ENCODE measurements at regions not wholly inside any gene's neighbourhood (a gene's known extent, or its start where the extent isn't known, plus 50 kb on each side); places are given as distances from the start of the nearest gene placed in this dataset.

- DNase-seq (ENCODE audit: insufficient read length) = no peak
- TF ChIP-seq POLR2AphosphoS5 (IDR thresholded peaks at IDR 0.05; ENCODE audit: low read depth, low read length) (no peak), POLR2A (IDR thresholded peaks at IDR 0.05; ENCODE audit: low read depth, low read length) (no peak), TAF1 (IDR thresholded peaks at IDR 0.05; ENCODE audit: borderline replicate concordance, low read depth, low read length) (no peak)
- FAIRE-seq = no peak
Measured at GRCh38 chr5:101976933-101977332, 319.2 kb downstream of the SLCO4C1 start.

DNA sequence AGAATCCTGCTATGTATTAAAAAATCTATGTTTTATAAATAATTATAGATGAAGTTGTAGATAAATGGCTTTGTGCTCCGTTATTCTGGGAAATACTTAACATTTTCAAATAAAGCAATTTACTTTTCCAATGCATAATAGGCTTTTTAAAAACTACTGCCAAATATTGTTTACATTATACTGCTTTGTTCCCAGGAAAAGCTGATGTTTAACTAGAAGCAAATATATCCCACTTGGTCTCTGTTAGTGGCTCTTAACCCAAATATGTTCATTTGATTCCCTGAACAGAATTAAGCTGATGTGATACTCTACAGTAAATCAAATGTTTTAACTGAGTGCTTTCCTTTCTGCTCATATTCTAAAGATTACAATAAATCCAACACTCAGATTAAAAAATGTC is 326.3 kb downstream of the SLCO4C1 start:
- TF ChIP-seq POLR2AphosphoS5 (IDR thresholded peaks at IDR 0.05; ENCODE audit: low read depth, low read length) = no peak
- TF ChIP-seq TAF1 (IDR thresholded peaks at IDR 0.05; ENCODE audit: borderline replicate concordance, low read depth, low read length) = no peak
- no peak for TF ChIP-seq POLR2A (IDR thresholded peaks at IDR 0.05; ENCODE audit: low read depth, low read length)
- FAIRE-seq (no peak), DNase-seq (ENCODE audit: insufficient read length) (no peak)

- TF ChIP-seq TAF1 (IDR thresholded peaks at IDR 0.05; ENCODE audit: borderline replicate concordance, low read depth, low read length) (no peak), POLR2A (IDR thresholded peaks at IDR 0.05; ENCODE audit: low read depth, low read length) (no peak), POLR2AphosphoS5 (IDR thresholded peaks at IDR 0.05; ENCODE audit: low read depth, low read length) (no peak)
- FAIRE-seq = no peak
- DNase-seq (ENCODE audit: insufficient read length) = no peak
Measured at GRCh38 chr5:101966476-101966875, 329.6 kb downstream of the SLCO4C1 start.

DNA sequence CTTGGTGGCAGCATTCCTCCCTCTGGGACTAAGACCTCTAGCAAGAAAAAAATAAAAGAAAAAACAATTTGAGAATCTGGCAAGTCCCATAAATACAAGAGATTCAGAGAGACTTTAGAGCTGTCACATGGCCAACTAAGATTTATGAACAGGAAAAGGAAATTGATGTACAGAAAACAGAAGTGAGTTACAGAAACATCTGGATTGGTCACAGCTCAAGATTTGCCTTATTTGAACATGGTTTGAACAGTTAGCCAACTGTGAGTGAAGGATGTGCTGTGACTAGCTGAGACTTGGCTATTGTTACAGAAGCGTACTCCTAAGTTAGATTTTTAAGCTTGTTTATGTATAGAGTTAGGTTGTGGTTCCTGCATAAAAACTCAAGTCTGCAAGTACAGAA is 340.2 kb downstream of the SLCO4C1 start:
- no peak for FAIRE-seq
- TF ChIP-seq POLR2A (IDR thresholded peaks at IDR 0.05; ENCODE audit: low read depth, low read length) (no peak), TAF1 (IDR thresholded peaks at IDR 0.05; ENCODE audit: borderline replicate concordance, low read depth, low read length) (no peak), POLR2AphosphoS5 (IDR thresholded peaks at IDR 0.05; ENCODE audit: low read depth, low read length) (no peak)
- no peak for DNase-seq (ENCODE audit: insufficient read length)

- no peak for FAIRE-seq
- TF ChIP-seq POLR2A (IDR thresholded peaks at IDR 0.05; ENCODE audit: low read depth, low read length) (no peak), TAF1 (IDR thresholded peaks at IDR 0.05; ENCODE audit: borderline replicate concordance, low read depth, low read length) (no peak), POLR2AphosphoS5 (IDR thresholded peaks at IDR 0.05; ENCODE audit: low read depth, low read length) (no peak)
- DNase-seq (ENCODE audit: insufficient read length) = no peak
Measured at GRCh38 chr5:101950019-101950418, 346.1 kb downstream of the SLCO4C1 start.

DNA sequence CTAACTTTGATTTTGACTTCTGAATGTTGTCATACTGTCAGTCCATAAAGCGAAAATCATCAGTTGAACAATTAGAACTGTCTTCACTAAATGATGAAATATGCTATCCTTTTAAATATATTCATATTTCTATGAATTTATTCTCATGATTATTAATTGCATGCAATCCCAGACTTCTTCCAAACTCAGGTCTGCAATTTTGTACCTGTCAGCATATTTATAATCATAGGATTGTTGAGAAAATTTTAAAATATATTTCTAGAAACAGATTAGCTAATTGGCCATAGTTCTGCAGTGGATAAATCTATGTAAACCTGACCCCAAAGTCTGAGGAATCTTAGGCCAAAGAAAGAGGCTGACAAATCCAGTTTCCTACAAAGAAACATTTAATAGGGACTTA is 347.5 kb downstream of the SLCO4C1 start:
- DNase-seq (ENCODE audit: insufficient read length) = no peak
- FAIRE-seq = no peak
- TF ChIP-seq POLR2A (IDR thresholded peaks at IDR 0.05; ENCODE audit: low read depth, low read length) (no peak), POLR2AphosphoS5 (IDR thresholded peaks at IDR 0.05; ENCODE audit: low read depth, low read length) (no peak), TAF1 (IDR thresholded peaks at IDR 0.05; ENCODE audit: borderline replicate concordance, low read depth, low read length) (no peak)

DNA sequence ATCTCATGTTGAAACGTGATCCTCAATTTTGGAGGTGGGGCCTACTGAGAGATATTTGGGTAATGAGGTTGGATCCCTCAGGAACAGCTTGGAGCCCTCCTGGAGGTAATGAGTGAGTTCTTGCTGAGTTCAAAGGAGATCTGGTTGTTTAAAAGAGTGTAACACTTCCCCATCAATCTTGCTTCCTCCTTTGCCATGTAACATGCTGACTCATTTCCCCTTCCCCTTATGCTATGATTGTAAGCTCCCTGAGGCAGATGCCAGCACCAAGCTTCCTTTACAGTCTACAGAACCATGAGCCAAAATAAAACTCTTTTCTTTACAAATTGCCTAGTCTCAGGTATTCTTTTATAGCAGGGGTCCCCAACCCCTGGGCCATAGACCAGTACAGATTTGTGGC is 352.3 kb downstream of the SLCO4C1 start:
- no peak for DNase-seq (ENCODE audit: insufficient read length)
- no peak for TF ChIP-seq POLR2A (IDR thresholded peaks at IDR 0.05; ENCODE audit: low read depth, low read length)
- no peak for TF ChIP-seq TAF1 (IDR thresholded peaks at IDR 0.05; ENCODE audit: borderline replicate concordance, low read depth, low read length)
- no peak for TF ChIP-seq POLR2AphosphoS5 (IDR thresholded peaks at IDR 0.05; ENCODE audit: low read depth, low read length)
- no peak for FAIRE-seq

DNA sequence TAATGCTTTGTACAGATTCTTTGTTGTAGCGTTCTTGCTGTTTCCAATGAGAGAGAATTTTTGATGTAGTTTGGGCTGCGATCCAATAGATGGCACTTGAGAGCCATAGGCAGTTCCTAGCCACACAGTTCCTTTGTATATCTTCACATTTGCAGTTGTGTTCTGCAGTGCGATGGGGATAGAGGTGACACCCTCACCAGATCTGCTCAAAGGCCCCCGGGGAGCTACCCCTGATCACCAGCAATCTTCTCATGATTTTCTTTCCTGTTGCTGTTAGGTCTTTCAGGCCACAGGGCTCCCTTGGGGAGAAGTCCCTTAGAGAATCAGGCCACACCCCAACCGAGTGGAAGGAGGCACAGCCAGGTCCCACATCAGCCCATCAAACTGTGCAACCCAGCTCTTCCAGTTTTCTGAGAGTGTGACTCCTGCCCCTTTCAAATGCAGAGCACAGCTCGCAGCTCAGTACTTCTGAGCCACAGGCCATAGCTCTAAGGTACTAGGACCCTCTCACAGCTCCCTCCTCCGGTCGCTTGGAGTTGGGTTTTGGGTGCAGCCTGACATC is 353.7 kb downstream of the SLCO4C1 start:
- FAIRE-seq (no peak), DNase-seq (ENCODE audit: insufficient read length) (no peak)
- TF ChIP-seq POLR2AphosphoS5 (IDR thresholded peaks at IDR 0.05; ENCODE audit: low read depth, low read length) (no peak), POLR2A (IDR thresholded peaks at IDR 0.05; ENCODE audit: low read depth, low read length) (no peak), TAF1 (IDR thresholded peaks at IDR 0.05; ENCODE audit: borderline replicate concordance, low read depth, low read length) (no peak)

GRCh38 chr5:101937041-101937440 is 359.0 kb downstream of the SLCO4C1 start:
- no peak for DNase-seq (ENCODE audit: insufficient read length)
- FAIRE-seq = no peak
- no peak for TF ChIP-seq TAF1 (IDR thresholded peaks at IDR 0.05; ENCODE audit: borderline replicate concordance, low read depth, low read length)
- TF ChIP-seq POLR2A (IDR thresholded peaks at IDR 0.05; ENCODE audit: low read depth, low read length) = no peak
- TF ChIP-seq POLR2AphosphoS5 (IDR thresholded peaks at IDR 0.05; ENCODE audit: low read depth, low read length) = no peak

GRCh38 chr5:101935086-101935485 is 361.0 kb downstream of the SLCO4C1 start:
- TF ChIP-seq POLR2AphosphoS5 (IDR thresholded peaks at IDR 0.05; ENCODE audit: low read depth, low read length) = no peak
- no peak for TF ChIP-seq TAF1 (IDR thresholded peaks at IDR 0.05; ENCODE audit: borderline replicate concordance, low read depth, low read length)
- TF ChIP-seq POLR2A (IDR thresholded peaks at IDR 0.05; ENCODE audit: low read depth, low read length) = no peak
- no peak for FAIRE-seq

GRCh38 chr5:101932599-101932998 is 363.5 kb downstream of the SLCO4C1 start:
- TF ChIP-seq POLR2A (IDR thresholded peaks at IDR 0.05; ENCODE audit: low read depth, low read length) = no peak
- TF ChIP-seq POLR2AphosphoS5 (IDR thresholded peaks at IDR 0.05; ENCODE audit: low read depth, low read length) = no peak
- TF ChIP-seq TAF1 (IDR thresholded peaks at IDR 0.05; ENCODE audit: borderline replicate concordance, low read depth, low read length) = no peak
- no peak for DNase-seq (ENCODE audit: insufficient read length)
- no peak for FAIRE-seq

More at GRCh38 chr5:101935086-101935485, 361.0 kb downstream of the SLCO4C1 start:
- no peak for DNase-seq (ENCODE audit: insufficient read length)

- no peak for DNase-seq (ENCODE audit: insufficient read length)
- FAIRE-seq = no peak
- no peak for TF ChIP-seq POLR2AphosphoS5 (IDR thresholded peaks at IDR 0.05; ENCODE audit: low read depth, low read length)
- no peak for TF ChIP-seq TAF1 (IDR thresholded peaks at IDR 0.05; ENCODE audit: borderline replicate concordance, low read depth, low read length)
- TF ChIP-seq POLR2A (IDR thresholded peaks at IDR 0.05; ENCODE audit: low read depth, low read length) = no peak
Measured at GRCh38 chr5:101929628-101930027, 366.5 kb downstream of the SLCO4C1 start.
